ENCODE measurements at regions not wholly inside any gene's neighbourhood (a gene's known extent, or its start where the extent isn't known, plus 50 kb on each side); places are given as distances from the start of the nearest gene placed in this dataset.

GRCh38 chr5:120388016-120388781 lies 75.9 kb upstream of the PRR16 start:
- H3K36me3 ChIP-seq (ENCODE audit: control insufficient read depth in 1 of 2, insufficient read depth in 2 of 2, low read length in 2 of 2), result no peaks in the 10 kb centered on the region
- H3K9me3 ChIP-seq (ENCODE audit: control insufficient read depth in 1 of 2, low read length in 2 of 2), result no peaks in the 10 kb centered on the region
- H3K4me3 ChIP-seq (ENCODE audit: low read depth in 1 of 2, low read length in 2 of 2), result no peak overlapping the region
- H3K27me3 ChIP-seq (ENCODE audit: control insufficient read depth in 1 of 2, insufficient read depth in 2 of 2, low read length in 2 of 2), result no peaks in the 10 kb centered on the region
- H3K27ac ChIP-seq (ENCODE audit: low read depth, low read length), result no peak overlapping the region
- H3K9ac ChIP-seq (ENCODE audit: low read depth in 1 of 2, low read length in 2 of 2), result no peak overlapping the region
- no peaks in the 10 kb centered on the region for H3K4me1 ChIP-seq (ENCODE audit: control insufficient read depth in 1 of 2, insufficient read depth in 2 of 2, low read length in 2 of 2)

GRCh38 chr5:120394259-120394658 lies 69.8 kb upstream of the PRR16 start:
- no peak overlapping the region for H3K27ac ChIP-seq (ENCODE audit: low read depth, low read length)
- H3K27me3 ChIP-seq (ENCODE audit: control insufficient read depth in 1 of 2, insufficient read depth in 2 of 2, low read length in 2 of 2), result no peaks in the 10 kb centered on the region

GRCh38 chr5:120396186-120396585 lies 67.9 kb upstream of the PRR16 start:
- Histone ChIP-seq H3K4me1 (ENCODE audit: control insufficient read depth in 1 of 2, insufficient read depth in 2 of 2, low read length in 2 of 2) (no peaks in the 10 kb centered on the region), H3K36me3 (ENCODE audit: control insufficient read depth in 1 of 2, insufficient read depth in 2 of 2, low read length in 2 of 2) (no peaks in the 10 kb centered on the region), H3K4me3 (ENCODE audit: low read depth in 1 of 2, low read length in 2 of 2) (no peak overlapping the region), H3K27ac (ENCODE audit: low read depth, low read length) (no peak overlapping the region), H3K27me3 (ENCODE audit: control insufficient read depth in 1 of 2, insufficient read depth in 2 of 2, low read length in 2 of 2) (no peaks in the 10 kb centered on the region), H3K9ac (ENCODE audit: low read depth in 1 of 2, low read length in 2 of 2) (no peak overlapping the region), H3K9me3 (ENCODE audit: control insufficient read depth in 1 of 2, low read length in 2 of 2) (no peaks in the 10 kb centered on the region)

More at GRCh38 chr5:120394259-120394658, 69.8 kb upstream of the PRR16 start:
- Histone ChIP-seq H3K9ac (ENCODE audit: low read depth in 1 of 2, low read length in 2 of 2) (no peak overlapping the region), H3K36me3 (ENCODE audit: control insufficient read depth in 1 of 2, insufficient read depth in 2 of 2, low read length in 2 of 2) (no peaks in the 10 kb centered on the region), H3K4me1 (ENCODE audit: control insufficient read depth in 1 of 2, insufficient read depth in 2 of 2, low read length in 2 of 2) (no peaks in the 10 kb centered on the region), H3K4me3 (ENCODE audit: low read depth in 1 of 2, low read length in 2 of 2) (no peak overlapping the region), H3K9me3 (ENCODE audit: control insufficient read depth in 1 of 2, low read length in 2 of 2) (no peaks in the 10 kb centered on the region)

GRCh38 chr5:120400356-120400755 lies 63.7 kb upstream of the PRR16 start:
- H3K9me3 ChIP-seq (ENCODE audit: control insufficient read depth in 1 of 2, low read length in 2 of 2), result no peaks in the 10 kb centered on the region

GRCh38 chr5:120402606-120403005 lies 61.5 kb upstream of the PRR16 start:
- H3K36me3 ChIP-seq (ENCODE audit: control insufficient read depth in 1 of 2, insufficient read depth in 2 of 2, low read length in 2 of 2), result no peaks in the 10 kb centered on the region
- H3K27ac ChIP-seq (ENCODE audit: low read depth, low read length), result no peak overlapping the region
- H3K4me3 ChIP-seq (ENCODE audit: low read depth in 1 of 2, low read length in 2 of 2), result no peak overlapping the region
- H3K4me1 ChIP-seq (ENCODE audit: control insufficient read depth in 1 of 2, insufficient read depth in 2 of 2, low read length in 2 of 2), result no peaks in the 10 kb centered on the region
- no peak overlapping the region for H3K9ac ChIP-seq (ENCODE audit: low read depth in 1 of 2, low read length in 2 of 2)
- H3K27me3 ChIP-seq (ENCODE audit: control insufficient read depth in 1 of 2, insufficient read depth in 2 of 2, low read length in 2 of 2), result no peaks in the 10 kb centered on the region
- H3K9me3 ChIP-seq (ENCODE audit: control insufficient read depth in 1 of 2, low read length in 2 of 2), result no peaks in the 10 kb centered on the region

More at GRCh38 chr5:120400356-120400755, 63.7 kb upstream of the PRR16 start:
- Histone ChIP-seq H3K27ac (ENCODE audit: low read depth, low read length) (no peak overlapping the region), H3K27me3 (ENCODE audit: control insufficient read depth in 1 of 2, insufficient read depth in 2 of 2, low read length in 2 of 2) (no peaks in the 10 kb centered on the region), H3K4me1 (ENCODE audit: control insufficient read depth in 1 of 2, insufficient read depth in 2 of 2, low read length in 2 of 2) (no peaks in the 10 kb centered on the region), H3K9ac (ENCODE audit: low read depth in 1 of 2, low read length in 2 of 2) (no peak overlapping the region), H3K4me3 (ENCODE audit: low read depth in 1 of 2, low read length in 2 of 2) (no peak overlapping the region), H3K36me3 (ENCODE audit: control insufficient read depth in 1 of 2, insufficient read depth in 2 of 2, low read length in 2 of 2) (no peaks in the 10 kb centered on the region)

GRCh38 chr5:120405286-120405864 lies 58.7 kb upstream of the PRR16 start:
- H3K36me3 ChIP-seq (ENCODE audit: control insufficient read depth in 1 of 2, insufficient read depth in 2 of 2, low read length in 2 of 2), result no peaks in the 10 kb centered on the region
- H3K9me3 ChIP-seq (ENCODE audit: control insufficient read depth in 1 of 2, low read length in 2 of 2), result no peaks in the 10 kb centered on the region
- no peaks in the 10 kb centered on the region for H3K4me1 ChIP-seq (ENCODE audit: control insufficient read depth in 1 of 2, insufficient read depth in 2 of 2, low read length in 2 of 2)
- H3K9ac ChIP-seq (ENCODE audit: low read depth in 1 of 2, low read length in 2 of 2), result no peak overlapping the region
- H3K27me3 ChIP-seq (ENCODE audit: control insufficient read depth in 1 of 2, insufficient read depth in 2 of 2, low read length in 2 of 2), result no peaks in the 10 kb centered on the region
- no peak overlapping the region for H3K4me3 ChIP-seq (ENCODE audit: low read depth in 1 of 2, low read length in 2 of 2)
- no peak overlapping the region for H3K27ac ChIP-seq (ENCODE audit: low read depth, low read length)

GRCh38 chr5:120405923-120406322 lies 58.2 kb upstream of the PRR16 start:
- no peak overlapping the region for H3K27ac ChIP-seq (ENCODE audit: low read depth, low read length)
- no peak overlapping the region for H3K9ac ChIP-seq (ENCODE audit: low read depth in 1 of 2, low read length in 2 of 2)
- no peak overlapping the region for H3K4me3 ChIP-seq (ENCODE audit: low read depth in 1 of 2, low read length in 2 of 2)

GRCh38 chr5:120413686-120414085 lies 50.4 kb upstream of the PRR16 start:
- Histone ChIP-seq H3K4me3 (ENCODE audit: low read depth in 1 of 2, low read length in 2 of 2) (no peak overlapping the region), H3K27ac (ENCODE audit: low read depth, low read length) (no peak overlapping the region), H3K27me3 (ENCODE audit: control insufficient read depth in 1 of 2, insufficient read depth in 2 of 2, low read length in 2 of 2) (no peaks in the 10 kb centered on the region), H3K36me3 (ENCODE audit: control insufficient read depth in 1 of 2, insufficient read depth in 2 of 2, low read length in 2 of 2) (no peaks in the 10 kb centered on the region), H3K4me1 (ENCODE audit: control insufficient read depth in 1 of 2, insufficient read depth in 2 of 2, low read length in 2 of 2) (no peaks in the 10 kb centered on the region), H3K9me3 (ENCODE audit: control insufficient read depth in 1 of 2, low read length in 2 of 2) (no peaks in the 10 kb centered on the region), H3K9ac (ENCODE audit: low read depth in 1 of 2, low read length in 2 of 2) (no peak overlapping the region)

More at GRCh38 chr5:120405923-120406322, 58.2 kb upstream of the PRR16 start:
- no peaks in the 10 kb centered on the region for H3K9me3 ChIP-seq (ENCODE audit: control insufficient read depth in 1 of 2, low read length in 2 of 2)
- no peaks in the 10 kb centered on the region for H3K36me3 ChIP-seq (ENCODE audit: control insufficient read depth in 1 of 2, insufficient read depth in 2 of 2, low read length in 2 of 2)
- no peaks in the 10 kb centered on the region for H3K27me3 ChIP-seq (ENCODE audit: control insufficient read depth in 1 of 2, insufficient read depth in 2 of 2, low read length in 2 of 2)
- no peaks in the 10 kb centered on the region for H3K4me1 ChIP-seq (ENCODE audit: control insufficient read depth in 1 of 2, insufficient read depth in 2 of 2, low read length in 2 of 2)
